Activated T-helper 9 cell treated with anti-CD3 and anti-CD28 coated beads, Interleukin-2, amount 50 U/mL, for 16 hours (primary cell): ENCODE measurements at regions not wholly inside any gene's neighbourhood (a gene's known extent, or its start where the extent isn't known, plus 50 kb on each side); places are given as distances from the start of the nearest gene placed in this dataset.

Source experiments
- DNase-seq: peaks from one replicate; pipeline ENCODE4 v3.0.0-alpha.2; 2020; ENCODE audit warnings: low read depth

- DNase-seq: no peak
These were observed 639.6 kb downstream of the MID1IP1 start for GRCh38 chrX:39440799-39441284.

DNA sequence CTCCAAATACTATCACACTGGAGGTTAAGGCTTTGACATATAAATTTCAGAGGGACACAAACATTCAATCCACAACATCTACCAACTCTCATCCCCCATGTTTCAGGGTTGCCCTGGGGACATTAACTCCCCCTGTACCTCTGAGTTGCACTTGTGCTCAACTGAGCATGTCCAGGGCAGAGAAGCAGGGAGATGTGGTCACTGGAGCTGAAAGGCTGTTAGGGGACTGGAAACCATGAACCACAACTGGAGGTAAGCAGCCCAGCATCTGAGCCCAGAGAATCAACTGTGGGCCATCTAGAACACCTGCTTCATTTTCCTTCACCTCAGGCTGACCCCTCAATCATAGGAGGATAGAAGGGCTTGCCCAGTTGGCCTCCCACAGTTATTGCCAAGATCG is 641.1 kb downstream of the MID1IP1 start:
- DNase-seq: no peak

- DNase-seq: no peak
These were observed 642.0 kb downstream of the MID1IP1 start for GRCh38 chrX:39443240-39443639.

DNA sequence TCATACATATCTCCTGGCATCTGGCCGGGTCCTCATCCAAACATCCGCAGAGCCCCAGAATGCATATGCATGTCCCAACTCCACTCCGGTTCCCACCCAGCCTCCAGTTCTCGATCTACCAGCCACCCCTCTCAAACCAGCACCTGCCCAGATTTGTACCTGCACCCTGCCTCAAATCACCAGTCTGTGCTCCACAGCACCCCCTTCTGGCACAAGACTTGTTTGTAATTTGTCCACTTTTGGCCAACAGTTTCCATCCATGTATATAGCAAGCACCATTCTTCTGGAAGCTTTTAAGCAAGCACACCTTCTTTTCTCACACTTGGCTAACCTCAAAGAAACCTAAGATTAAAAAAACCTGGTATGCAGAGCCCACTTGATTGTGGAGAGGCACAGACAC is 644.1 kb downstream of the MID1IP1 start:
- DNase-seq: no peak

DNA sequence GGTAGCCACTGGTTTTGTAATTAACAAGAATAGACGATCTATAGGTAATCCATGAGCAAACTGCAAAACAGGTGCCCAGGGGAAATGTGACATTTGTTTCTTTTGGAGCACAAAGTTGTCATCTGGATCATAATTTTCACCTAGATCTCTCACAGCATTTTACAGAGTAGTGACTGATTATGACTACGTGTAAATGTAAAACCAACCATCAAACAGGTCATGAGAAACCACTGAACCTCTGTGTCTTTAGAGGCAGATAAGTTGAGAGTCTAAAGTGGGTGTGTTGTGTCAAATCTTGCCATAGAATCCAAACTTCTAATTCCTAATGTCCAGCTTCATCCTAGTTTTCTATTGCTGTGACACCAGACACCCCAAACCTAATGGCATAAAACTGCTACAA is 648.1 kb downstream of the MID1IP1 start:
- no peak for DNase-seq

DNA sequence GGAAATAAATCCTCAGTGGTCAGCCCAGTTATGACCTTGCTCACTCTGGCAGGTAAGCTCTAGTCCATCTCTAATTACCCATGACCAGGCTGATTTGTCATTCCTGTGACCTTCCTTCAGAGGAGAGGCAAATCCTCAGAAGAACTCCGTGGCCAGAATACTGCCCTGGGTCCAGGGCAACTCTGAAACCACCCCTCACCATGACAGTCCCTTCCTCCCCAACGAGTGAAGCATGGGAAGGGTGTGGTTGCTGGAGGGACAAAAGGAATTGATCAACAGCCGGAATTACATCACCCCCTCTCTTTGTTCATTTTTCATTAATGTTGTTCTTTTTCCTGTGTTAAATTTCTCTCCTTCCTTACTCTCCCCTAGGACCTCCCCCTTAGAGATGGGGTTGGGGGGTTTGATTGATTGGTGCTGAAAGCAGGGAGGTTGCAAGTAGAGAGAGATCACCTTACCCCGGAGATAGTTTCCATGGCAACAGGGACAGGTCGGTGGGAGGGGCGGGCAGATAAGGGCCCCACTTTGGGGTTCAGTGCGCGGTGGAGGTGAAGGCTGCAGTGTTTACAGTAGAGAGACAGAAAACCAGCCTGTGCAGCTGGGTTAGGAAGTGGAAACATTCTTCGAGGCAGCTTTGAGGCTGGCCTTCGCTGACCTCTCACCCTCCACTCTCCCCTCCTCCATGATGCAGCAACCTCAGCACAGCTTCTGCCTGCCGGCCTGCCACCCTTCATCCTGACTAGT is 647.4 kb downstream of the BCOR start:
- DNase-seq: no peak

DNA sequence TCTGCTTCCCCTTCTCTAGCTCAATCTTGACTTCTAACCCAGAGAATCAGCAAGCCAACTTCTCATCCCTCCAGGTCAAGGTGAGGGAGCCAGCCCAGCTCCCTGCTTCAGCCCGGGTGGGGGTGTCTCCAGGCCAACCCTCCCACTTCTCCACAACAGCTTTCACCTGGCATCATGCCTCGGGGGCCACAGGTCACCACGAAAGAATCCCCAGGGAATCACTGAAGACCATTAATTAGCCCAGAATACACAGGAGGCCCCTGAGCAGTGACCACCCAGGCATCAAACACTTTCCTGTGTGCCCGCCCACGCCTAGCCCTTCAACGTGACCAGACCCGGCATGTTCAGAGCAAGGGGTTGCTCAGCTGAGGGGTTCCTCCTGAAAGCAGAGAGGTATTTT is 646.7 kb downstream of the BCOR start:
- no peak for DNase-seq

DNA sequence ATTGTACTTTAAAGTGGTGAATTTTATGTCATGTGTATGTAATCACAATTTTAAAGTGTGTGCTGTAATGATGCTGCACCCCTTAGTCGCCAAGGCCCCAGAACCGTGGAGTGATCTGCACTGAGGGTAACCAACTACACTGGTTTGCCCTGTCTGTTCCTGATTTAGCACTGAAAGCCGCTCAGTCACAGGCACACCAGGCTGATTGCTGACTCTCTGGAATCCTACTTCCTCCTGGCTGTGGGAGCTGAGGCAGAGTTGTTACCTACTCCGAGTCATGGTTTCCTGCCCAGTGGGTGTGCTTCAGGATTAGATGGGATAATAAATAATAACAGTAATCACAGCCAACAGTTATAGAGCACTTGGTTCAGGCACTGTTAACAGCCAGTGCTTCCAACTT is 645.4 kb downstream of the BCOR start:
- no peak for DNase-seq

- DNase-seq: no peak
These were observed 643.7 kb downstream of the BCOR start for GRCh38 chrX:39453889-39454621.

DNA sequence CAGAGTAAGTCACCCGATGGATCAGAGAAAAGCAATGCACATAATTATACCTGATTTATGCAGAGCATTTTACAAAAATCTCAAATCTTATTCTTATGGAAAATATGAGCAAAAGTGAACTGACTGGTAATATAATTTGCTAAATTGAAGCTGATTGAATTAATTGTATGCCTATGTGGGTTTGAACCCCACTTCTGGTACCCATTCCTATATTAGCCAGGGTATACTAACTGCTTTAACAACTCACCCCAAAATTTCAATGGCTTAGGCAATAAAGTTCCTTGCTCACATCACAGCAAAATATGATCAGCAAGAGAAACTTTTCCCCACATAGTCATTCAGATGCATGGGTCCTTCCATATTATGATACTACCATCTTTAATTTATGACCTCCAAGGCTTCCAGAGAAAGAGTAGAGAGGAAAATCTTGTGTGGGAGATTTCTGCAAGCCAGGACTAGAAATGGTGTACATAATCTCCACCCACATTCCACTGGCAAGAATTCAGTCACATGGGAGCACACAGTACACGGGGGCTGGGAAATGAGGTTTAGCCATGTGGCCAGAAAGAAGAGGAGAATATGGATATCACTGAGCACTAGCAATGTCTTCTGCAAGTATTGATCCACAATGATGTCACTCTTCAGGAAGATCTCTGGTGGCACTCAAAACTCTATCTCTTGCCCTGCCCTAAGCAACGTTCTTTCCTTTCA is 640.7 kb downstream of the BCOR start:
- no peak for DNase-seq

- DNase-seq: no peak
These were observed 639.0 kb downstream of the BCOR start for GRCh38 chrX:39458779-39459178.

DNA sequence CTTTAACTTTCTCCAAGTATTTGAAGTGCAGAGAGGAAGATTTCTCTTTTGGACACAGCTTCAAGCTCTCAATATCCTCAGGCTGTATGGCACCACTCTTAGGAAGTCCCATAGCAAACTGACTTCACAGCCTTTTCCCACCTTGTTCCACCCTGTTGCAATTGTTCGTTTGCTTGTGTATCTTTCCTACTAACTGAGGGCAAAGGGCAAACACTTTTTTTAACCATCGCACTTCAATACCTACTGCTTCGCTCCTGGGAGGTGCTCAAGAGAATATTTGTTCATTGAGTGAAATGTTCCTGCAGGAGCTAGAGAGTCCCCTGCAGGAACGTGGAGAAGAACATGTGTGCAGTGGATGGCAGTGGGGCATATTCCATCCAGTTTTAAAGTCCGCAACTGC is 638.6 kb downstream of the BCOR start:
- no peak for DNase-seq

GRCh38 chrX:39459952-39460351 is 637.8 kb downstream of the BCOR start:
- no peak for DNase-seq

DNA sequence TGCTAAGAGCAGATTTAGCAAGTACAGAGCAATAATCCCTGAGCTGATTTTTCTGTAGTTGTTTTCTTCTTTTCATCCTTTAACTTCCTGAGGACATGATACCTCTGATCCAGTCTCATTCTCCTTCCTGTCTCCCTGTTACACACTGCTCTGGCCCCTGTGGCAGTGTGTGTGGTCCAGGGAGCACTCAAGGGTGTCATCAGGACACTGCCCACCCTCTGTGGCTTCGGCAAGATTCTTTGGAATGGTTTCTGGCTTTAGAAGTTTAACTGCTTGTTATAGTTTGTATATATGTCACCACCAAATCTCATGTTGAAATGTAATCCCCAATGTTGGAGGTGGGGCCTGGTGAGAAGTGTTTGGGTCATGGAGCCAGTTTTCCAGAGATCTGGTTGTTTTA is 637.3 kb downstream of the BCOR start:
- no peak for DNase-seq

GRCh38 chrX:39462835-39463234 is 634.9 kb downstream of the BCOR start:
- DNase-seq: no peak

- no peak for DNase-seq
These were observed 633.5 kb downstream of the BCOR start for GRCh38 chrX:39464253-39464652.

- no peak for DNase-seq
These were observed 632.3 kb downstream of the BCOR start for GRCh38 chrX:39465467-39465866.

DNA sequence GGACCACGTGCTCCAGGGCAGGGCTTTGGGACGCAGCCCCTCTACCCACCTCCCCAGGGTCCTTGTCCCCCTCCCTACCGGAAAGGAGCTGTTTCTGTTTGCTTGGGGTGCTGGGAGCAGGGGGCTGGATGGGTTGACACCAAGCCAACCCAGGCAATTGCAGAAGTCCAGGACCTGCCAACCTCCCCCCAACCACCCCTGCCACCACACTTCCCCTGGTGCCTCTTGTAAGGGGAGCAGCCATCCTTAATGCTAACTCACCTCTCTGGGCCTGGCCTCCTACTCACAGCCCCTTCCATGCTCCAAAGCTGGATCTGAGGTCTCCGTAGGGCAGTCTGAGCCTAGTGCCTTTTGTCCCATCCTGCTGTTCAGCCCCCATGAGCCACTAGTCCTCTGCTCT is 631.9 kb downstream of the BCOR start:
- no peak for DNase-seq

GRCh38 chrX:39469126-39469525 is 628.6 kb downstream of the BCOR start:
- DNase-seq: no peak

- DNase-seq: no peak
These were observed 627.0 kb downstream of the BCOR start for GRCh38 chrX:39470588-39471407.

- no peak for DNase-seq
These were observed 625.6 kb downstream of the BCOR start for GRCh38 chrX:39472161-39472560.

DNA sequence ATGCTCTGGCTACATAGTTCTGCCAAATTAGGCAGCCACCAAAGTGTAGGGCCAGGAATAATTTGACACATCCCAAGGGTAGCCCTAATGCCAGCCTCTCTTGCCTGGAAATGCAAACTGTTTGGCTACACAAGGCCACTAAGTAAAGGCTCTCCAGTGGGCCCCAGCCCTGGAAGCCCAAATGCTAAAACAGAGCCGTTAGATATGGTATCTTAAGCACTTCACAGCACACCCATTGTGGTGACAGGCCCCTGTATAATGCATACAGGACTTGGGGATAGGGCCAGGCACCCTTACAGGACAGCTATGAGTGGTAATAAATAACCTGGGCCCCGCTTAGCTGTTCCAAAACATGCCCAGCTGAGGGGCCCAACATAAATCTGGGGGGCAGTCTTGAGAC is 623.9 kb downstream of the BCOR start:
- no peak for DNase-seq
